ENCODE measurements at regions not wholly inside any gene's neighbourhood (a gene's known extent, or its start where the extent isn't known, plus 50 kb on each side); places are given as distances from the start of the nearest gene placed in this dataset.

GRCh38 chr7:18320422-18320821 is 175.1 kb upstream of the HDAC9 start:
- no peak for TF ChIP-seq TAF1 (IDR thresholded peaks at IDR 0.05; ENCODE audit: low read depth, low read length)
- no peak for TF ChIP-seq POLR2A (IDR thresholded peaks at IDR 0.05; ENCODE audit: low read depth, low read length)
- TF ChIP-seq POLR2AphosphoS5 (IDR thresholded peaks at IDR 0.05; ENCODE audit: low read depth, low read length): no peak

Data from GM12891 (cell line).